Uterus (tissue), 2 donors: ENCODE measurements at regions not wholly inside any gene's neighbourhood (a gene's known extent, or its start where the extent isn't known, plus 50 kb on each side); places are given as distances from the start of the nearest gene placed in this dataset.

Experiments used
- CTCF ChIP-seq, 4 experiments: fragments of 200-600 bp in 2 of 4; fragments of 450-650 bp in 2 of 4; sonication (generic) in 2 of 4; IDR thresholded peaks; one replicate each; pipeline ENCODE4 v1.5.1; 2016 to 2019; ENCODE audit warnings: antibody characterized with exemption in 4 of 4, mild to moderate bottlenecking in 2 of 4, moderate library complexity in 1 of 4
- POLR2A ChIP-seq, 2 donors: fragments of 450-650 bp; IDR thresholded peaks; one replicate each; pipeline ENCODE4 v1.6.1; 2016; ENCODE audit warnings: antibody characterized with exemption in 2 of 2, mild to moderate bottlenecking in 1 of 2, moderate library complexity in 1 of 2

GRCh38 chr21:19914028-19914427 is 1084.2 kb upstream of the NCAM2 start:
- no peak for TF ChIP-seq CTCF (IDR thresholded peaks at IDR 0.05)
- no peak for TF ChIP-seq POLR2A (IDR thresholded peaks at IDR 0.05)
